ENCODE measurements at regions not wholly inside any gene's neighbourhood (a gene's known extent, or its start where the extent isn't known, plus 50 kb on each side); places are given as distances from the start of the nearest gene placed in this dataset.

DNA sequence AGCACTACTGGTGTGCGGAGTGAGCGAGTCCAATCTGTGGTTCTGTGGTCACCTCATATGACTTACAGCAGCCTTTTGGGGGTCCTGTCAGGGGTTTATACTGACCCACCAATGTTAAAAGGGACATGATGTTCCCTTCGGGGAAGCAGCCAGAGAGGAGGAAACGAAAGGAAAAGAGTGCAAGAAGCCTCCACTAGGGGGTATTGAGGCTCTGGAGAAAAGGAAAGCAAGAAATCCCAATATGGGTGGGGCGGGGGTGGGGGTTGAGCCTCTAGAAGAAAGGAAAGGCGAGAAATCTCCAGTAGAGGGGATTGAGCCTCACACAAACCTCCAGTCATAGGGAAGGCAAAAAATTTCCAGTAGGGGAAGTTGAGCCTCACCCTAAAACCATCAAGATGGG lies 249.3 kb upstream of the ECI2 start:
- TF ChIP-seq POLR2AphosphoS5 (IDR thresholded peaks at IDR 0.05) (no peak), POLR2A (IDR thresholded peaks at IDR 0.05) (no peak), EP300 (IDR thresholded peaks at IDR 0.05) (no peak)
- TF ChIP-seq, protein P1, sequence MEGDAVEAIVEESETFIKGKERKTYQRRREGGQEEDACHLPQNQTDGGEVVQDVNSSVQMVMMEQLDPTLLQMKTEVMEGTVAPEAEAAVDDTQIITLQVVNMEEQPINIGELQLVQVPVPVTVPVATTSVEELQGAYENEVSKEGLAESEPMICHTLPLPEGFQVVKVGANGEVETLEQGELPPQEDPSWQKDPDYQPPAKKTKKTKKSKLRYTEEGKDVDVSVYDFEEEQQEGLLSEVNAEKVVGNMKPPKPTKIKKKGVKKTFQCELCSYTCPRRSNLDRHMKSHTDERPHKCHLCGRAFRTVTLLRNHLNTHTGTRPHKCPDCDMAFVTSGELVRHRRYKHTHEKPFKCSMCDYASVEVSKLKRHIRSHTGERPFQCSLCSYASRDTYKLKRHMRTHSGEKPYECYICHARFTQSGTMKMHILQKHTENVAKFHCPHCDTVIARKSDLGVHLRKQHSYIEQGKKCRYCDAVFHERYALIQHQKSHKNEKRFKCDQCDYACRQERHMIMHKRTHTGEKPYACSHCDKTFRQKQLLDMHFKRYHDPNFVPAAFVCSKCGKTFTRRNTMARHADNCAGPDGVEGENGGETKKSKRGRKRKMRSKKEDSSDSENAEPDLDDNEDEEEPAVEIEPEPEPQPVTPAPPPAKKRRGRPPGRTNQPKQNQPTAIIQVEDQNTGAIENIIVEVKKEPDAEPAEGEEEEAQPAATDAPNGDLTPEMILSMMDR (IDR thresholded peaks at IDR 0.05): no peak

Measured in stomach (tissue), 4 donors.